ENCODE measurements at regions not wholly inside any gene's neighbourhood (a gene's known extent, or its start where the extent isn't known, plus 50 kb on each side); places are given as distances from the start of the nearest gene placed in this dataset.
"Not testable (repeated sequence)": the region's sequence is repeated elsewhere in the genome, so short reads cannot be mapped to it uniquely, and the experiment has no call there.

DNA sequence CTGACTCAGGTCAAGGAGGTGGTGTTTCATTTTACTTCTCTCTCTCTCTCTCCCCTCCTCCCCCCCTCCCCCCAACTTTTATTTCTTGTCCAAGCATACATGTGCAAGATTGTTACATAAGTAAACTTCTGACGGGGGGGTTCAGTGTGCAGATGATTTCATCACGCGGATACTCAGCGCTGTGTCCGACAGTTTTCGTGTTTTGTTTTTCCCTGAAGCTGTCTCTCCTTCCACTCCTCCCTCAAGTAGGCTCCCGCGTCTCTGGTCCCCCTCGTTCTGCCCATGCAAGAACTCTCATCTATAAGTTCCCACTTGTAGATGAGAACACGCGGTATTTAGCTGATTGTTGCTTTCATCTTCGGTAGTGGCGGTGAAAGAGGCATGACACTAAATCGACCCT is 111.0 kb upstream of the ANKRD30BL start:
- no peak for DNase-seq (ENCODE audit: low read depth)

DNA sequence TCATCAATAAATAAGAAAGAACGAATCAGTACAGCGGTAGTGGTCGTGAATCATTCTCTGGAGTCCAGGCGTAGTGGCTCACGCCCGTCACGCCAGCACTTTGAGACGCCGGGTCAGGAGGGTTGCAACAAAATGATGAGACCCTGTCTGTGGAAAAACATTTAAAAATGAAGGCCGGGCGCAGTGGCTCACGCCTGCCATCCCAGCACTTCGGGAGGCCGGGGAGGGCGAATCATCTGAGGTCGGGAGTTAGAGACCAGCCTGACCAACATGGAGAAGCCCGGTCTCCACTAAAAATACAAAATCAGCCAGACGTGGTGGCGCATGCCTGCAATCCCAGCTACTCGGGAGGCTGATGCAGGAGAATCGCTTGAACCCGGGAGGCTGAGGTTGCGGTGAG is 111.8 kb upstream of the ANKRD30BL start:
- not testable (repeated sequence) for DNase-seq (ENCODE audit: low read depth)

DNA sequence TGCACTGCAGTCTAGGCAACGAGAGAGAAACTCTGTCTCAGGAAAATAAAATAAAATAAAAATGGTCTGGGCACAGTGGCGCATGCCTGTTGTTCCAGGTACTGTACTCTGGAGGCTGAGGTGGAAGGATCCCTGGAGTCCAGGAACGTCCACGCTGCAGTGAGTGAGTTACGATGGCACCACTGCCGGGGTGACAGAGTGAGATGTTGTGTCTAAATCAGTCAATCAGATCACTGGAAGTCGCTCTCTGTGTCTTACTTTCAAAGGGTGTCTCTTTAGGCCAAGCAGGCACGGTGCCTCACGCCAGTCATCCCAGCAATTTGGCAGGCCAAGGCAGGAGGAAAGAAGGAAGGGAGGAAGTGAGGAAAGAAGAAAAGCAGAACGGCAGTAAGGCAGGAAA is 112.2 kb upstream of the ANKRD30BL start:
- DNase-seq (ENCODE audit: low read depth) = no peak

DNA sequence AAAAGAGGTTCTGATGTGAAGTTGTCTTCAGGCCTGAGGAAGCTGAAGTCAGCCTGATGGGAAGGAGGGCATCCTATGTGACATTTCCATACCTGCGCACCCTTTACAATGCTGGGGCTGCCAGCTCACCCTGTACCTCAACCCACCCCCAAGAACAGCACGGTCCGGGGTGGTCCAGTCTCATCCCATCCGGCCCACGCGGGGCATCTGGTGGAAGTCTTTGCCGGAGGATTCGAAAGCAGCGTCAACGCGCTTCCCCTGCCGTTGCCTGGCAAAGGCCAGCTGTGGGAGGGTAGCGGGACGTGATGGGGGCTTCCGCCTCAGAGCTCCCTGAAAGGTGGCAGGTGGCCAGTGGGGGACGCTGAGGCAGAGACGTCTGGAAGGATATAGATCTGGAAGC is 113.6 kb upstream of the ANKRD30BL start:
- no peak for DNase-seq (ENCODE audit: low read depth)

DNA sequence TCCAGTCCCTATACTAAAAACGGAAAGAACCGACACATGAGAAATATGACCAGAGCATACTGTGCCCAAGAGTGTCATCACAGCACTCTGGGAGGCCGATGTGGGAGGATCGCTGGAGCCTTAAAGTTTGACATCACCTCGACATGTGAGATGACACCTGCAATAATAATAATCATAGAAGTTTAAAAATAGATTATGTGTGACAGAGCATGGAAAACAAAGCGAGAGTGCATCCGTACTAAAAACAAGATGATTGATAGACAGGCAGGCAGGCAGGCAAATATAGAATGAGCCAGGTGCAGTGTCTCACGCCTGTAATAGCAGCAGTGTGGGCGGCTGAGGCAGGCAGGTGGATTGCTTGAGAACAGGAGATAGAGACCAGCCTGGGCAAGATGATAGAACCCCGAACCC is 114.8 kb upstream of the ANKRD30BL start:
- peak; percentile 5 for DNase-seq (ENCODE audit: low read depth)

DNA sequence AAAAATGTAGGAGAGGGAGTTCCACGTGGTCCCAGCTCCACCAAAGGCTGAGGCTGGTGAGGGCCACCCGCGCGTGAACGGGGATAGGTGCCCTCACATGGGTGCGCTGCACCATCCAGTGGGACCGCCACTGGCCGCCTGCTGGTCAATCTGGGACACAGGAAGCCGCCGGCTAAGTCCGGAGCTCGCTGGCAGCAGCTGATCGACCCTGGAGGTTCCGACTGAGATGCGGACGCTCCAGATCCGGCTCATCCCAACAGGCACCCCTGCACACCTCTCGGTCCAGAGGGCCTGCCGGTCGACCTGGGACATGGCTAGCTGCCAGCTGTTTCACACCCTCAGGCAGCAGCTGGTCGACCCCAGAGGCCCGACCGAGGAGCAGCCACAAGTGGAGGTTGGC is 116.5 kb upstream of the ANKRD30BL start:
- DNase-seq (ENCODE audit: low read depth) = no peak

DNA sequence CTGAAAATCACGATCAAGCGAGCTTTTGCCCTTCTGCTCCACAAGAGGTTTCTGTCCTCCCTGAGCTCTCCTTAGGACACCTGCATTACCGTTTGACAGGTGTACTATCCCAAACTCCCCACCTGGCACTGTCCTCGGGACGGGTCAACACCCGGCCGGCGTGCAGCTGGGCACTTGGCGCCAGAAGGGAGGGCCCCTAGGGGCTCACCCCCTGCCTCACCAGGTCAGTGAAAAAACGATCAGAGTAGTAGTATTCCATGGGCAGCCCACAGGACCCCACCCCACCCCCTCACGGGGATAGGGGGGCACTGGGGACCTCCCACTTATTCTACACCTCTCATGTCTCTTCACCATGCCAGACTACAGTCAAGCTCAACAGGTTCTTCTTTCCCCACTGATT is 117.6 kb upstream of the ANKRD30BL start:
- no peak for DNase-seq (ENCODE audit: low read depth)

DNA sequence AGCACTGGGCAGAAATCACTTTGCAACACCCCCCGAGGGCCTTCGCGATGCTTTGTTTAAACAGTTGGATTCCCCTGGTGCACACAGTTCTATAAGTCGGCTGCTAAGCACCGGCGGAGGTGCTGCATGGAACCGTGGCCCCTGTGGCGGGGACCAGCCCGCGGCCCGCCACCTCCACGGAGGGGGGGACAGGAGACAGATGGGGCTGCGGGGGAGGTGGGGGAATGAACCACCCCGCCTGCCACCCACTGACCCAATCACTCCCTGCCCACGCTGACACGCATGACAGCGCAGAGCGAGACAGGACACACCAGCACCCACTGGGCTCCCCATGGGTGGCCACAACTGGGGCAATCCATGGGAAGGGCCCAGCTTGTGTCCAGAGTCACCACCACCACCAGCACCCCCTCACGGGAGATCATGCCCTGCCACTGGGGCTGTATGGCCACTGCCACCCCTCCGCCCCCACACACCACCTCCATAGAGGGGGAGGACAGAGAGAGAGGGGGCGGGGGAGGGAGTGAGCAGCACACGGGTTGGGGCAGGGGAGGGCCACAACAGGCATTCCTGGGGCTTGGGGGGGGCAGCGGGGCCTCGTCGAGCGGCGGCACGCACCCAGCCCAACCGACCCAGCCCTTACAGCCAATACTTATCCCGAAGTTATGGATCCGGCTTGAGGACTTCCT is 118.3 kb upstream of the ANKRD30BL start:
- no peak for DNase-seq (ENCODE audit: low read depth)

DNA sequence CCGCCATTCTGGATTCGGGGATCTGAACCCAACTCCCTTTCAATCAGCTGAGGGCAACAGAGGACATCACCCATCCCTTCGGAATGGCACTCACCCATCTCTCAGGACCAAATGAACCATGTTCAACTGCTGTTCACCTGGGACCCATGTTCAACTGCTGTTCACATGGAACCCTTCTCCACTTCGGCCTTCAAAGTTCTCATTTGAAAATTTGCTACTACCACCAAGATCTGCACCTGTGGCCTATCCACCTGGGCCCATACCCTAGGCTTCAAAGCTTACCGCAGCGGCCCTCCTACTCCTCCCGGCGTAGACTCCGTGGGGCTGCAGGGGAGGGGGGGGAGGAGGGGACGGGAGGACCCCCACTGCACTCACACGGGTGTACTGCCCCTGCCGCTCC is 119.2 kb upstream of the ANKRD30BL start:
- no peak for DNase-seq (ENCODE audit: low read depth)

DNA sequence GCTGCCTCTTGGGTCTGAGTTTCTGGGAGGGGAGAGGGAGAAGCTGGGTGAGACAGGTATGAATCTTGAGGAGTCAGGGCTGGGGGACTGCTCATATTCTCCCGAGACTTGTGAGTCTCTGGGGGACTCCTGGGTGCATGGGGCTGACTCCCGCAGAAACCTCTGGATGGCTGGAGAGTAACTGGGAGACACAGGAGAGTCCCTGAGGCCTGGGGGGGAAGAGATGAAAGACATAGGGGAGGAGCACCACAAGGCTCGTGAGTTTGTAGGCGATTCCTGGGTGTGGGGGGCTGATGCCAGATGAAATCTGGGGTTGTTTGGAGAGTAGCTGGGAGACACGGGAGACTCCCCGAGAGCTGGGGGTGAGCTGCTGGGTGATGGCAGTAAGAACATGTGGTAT is 120.4 kb upstream of the ANKRD30BL start:
- DNase-seq (ENCODE audit: low read depth) = not testable (repeated sequence)

DNA sequence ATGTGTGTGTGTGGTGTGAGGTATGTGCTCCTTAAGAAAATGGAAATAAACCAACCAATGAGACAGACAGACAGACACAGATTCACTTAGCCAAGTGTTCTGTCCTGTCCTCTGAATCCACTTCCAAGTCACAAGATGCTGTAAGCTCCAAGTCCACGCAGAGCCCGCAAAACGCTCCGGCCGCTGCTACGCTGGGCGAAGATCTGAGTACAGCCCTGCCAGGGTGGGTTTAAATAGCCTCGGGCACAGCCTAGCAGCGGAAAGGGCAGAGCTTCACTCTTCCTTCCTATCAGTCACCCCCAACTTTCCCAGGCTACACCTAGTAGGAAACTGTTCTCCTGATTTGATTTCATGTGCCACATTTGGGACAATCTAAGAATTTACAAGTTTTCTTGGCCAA is 121.2 kb upstream of the ANKRD30BL start:
- DNase-seq (ENCODE audit: low read depth) = no peak

DNA sequence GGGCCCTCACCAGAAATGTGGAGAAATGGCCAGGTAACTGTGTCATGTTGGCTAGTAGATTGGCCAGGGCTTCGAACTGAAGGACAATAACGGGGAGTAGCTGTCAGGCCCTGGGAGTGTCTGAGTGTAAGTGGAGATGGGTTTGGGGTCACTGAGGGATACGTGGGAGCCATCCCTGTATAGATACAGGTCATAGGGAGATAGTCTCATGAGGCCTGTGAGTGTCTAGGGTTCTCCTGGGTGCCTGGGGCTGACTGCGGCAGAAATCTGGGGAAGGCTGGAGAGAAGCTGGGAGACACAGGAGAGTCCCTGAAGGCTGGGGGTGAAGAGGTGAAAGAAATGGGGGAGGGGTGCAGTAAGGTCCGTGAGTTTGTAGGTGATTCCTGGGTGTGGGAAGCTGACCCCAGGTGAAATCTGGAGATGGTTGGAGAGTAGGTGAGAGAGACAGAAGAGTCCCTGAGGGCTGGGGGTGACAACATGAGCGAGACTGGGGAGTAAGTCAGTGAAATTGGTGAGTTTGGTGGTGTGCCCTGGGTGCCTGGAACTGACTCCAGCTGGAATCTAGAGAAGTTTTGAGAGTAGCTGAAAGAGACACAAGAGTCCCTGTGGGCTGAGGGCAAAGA is 124.6 kb upstream of the ANKRD30BL start:
- not testable (repeated sequence) for DNase-seq (ENCODE audit: low read depth)

DNA sequence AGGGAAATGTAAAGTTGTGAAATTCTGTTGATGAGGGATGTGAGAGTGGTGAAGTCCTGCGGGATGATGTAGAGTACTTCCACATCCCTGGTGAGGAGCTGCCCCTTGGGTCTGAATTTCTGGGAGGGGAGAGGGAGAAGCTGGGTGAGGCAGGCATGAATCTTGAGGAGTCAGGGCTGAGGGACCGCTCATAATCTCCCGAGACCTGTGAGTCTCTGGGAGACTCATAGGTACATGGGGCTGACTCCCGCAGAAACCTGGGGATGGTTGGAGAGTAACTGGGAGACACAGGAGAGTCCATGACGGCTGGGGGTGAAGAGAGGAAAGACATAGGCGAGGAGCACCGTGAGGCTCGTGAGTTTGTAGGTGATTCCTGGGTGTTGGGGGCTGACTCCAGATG is 126.2 kb upstream of the ANKRD30BL start:
- not testable (repeated sequence) for DNase-seq (ENCODE audit: low read depth)

DNA sequence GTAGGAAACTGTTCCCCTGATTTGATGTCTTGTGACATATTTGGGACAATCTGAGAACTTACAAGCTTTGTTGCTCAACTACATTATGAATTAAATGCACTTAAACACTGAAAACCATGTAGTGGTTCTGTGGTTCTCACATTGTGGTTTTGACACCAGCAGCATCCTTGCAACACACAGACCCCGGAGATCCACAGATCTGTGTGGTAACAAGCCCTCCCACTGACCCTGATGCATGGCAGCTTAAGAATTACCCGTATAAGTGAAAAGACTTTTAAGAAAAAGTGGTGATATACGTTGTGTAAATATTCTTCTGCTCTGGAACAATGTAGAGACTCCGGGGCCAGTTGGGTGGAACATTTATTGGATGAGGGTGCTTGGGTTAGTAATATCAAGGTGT is 127.4 kb upstream of the ANKRD30BL start:
- not testable (repeated sequence) for DNase-seq (ENCODE audit: low read depth)

DNA sequence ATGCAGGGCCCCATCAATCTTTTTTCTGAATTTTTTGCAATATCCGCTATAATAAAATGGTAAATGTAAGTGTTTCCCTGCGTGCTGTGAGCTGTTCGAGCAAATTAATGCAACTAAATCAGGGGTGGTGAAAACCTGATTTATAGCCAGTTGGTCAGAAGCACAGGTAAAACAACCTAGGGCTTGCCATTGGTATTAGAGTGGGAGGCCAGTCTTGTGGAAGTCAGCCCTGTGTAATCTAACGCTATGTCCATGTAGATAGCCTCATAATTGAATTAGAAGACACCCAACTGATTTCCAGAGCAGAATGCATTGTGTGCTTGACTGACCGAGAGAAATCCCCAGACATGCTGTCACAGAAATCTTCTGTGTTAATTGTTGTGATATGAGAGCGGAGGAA is 126.8 kb upstream of the GPR39 start:
- not testable (repeated sequence) for DNase-seq (ENCODE audit: low read depth)

DNA sequence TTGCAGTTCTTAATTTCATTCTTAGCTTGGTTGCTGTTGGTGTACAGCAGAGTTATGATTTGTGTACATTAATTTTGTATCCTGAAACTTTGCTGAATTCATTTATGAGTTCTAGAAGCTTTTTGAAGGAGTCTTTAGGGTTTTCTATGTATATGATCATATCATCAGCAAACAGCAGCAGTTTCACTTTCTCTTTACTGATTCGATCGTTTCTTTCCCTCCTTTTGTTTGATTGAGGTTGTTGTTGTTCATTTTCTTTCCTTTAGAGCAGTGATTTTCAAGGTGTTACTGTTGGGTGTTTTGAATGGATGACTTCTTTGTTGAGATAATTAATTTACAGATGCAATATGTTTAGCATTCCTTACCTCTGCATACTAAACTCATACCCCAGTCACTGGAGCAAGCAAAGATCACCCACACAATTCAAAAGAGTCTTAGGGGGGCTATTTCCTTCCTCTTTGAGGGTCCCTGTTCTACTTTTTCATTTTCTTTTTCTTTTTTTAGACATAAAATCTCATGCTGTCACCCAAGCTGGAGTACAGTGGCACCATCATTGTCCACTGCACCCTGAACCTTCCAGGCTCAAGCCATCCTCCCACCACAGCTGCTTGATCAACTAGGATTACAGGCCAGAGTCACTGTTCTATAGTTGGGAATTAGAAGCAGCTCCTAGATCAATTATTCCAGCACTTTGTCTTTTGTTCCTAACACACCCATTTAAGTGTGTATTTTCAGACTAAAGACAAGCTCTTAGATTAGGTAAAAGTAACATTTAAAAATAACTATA is 115.8 kb upstream of the GPR39 start:
- DNase-seq (ENCODE audit: low read depth) = not testable (repeated sequence)

DNA sequence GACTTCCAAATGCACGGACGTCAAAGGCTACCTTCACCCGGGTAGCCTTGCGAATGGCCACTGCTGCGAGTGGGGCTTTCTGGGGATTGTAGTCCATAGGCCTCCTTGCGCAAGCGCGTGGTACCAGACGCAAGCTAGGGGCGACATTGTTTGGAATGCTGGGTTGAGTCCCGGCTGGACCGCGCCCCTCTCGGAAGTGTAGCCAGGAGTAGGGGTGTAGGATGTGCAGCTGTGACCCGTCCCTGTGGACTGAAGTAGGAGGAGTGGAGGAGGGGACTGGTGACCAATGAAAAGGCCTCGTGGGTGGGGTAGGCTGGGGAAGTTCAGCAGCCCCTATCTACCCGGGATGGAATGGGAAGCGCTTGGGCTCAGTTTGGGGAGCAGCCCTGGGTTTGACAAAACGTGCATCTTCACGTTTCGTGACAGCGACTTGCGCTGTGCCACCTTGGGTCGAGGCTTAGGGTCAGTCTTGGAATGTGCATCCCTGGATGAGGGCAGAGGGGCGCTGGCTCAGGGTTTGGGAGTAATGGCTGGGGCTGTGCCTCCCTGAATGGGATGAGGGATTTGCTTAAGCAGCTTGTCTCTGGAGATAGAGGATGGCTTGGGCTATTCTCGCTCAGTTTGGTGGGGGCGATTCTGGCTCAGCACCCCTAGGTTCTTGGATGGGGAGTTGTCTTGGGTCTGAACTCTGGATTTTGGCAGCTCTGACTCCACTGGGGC is 111.8 kb upstream of the GPR39 start:
- peak; percentile 59 for DNase-seq (ENCODE audit: low read depth)

DNA sequence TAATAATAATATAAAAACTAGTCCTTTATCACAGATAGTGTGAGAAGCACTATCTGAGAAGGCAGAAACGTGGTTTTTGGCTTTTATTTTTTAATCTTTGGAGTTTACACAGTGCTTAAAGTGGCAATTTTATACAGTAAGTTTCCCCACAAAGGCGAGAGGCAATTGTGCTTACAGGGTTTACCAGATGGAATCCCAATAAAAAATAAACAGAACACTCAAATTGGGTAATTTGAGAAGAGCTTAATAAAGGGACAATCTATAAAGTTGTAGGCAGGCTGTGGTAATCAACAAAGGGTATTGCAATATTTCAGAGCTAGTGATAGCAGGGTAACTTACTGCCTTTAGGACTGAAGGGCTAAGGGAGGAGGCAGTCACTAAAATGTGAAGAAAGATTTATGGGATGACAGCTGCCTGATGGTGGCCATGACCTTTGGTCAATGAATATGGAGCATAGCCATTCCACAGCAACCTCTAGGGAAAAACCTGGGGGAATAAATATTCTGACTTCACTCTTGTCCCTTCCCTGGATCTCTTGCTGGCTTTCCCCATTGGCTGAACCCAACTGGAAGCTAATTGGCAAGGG is 108.9 kb upstream of the GPR39 start:
- peak; percentile 35 for DNase-seq (ENCODE audit: low read depth)

DNA sequence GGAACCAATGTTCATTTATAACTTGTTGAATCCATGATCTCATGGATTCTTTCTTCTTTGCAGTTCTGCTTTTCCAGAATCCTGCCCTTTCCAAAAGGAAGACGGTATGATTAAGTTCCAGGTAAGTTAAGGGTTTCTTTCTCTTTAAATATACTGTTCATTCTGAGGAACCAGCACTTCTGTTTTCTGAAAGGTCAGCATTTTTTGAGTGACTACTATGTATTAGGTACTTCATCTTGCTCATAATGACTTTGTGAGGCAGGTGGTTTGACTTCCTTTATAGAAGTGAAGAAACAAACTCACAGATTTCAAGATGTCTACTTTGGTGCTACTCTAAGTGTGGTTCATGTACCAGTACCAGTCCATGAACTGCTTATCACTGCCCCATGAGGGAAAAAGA is 107.4 kb upstream of the GPR39 start:
- not testable (repeated sequence) for DNase-seq (ENCODE audit: low read depth)

DNA sequence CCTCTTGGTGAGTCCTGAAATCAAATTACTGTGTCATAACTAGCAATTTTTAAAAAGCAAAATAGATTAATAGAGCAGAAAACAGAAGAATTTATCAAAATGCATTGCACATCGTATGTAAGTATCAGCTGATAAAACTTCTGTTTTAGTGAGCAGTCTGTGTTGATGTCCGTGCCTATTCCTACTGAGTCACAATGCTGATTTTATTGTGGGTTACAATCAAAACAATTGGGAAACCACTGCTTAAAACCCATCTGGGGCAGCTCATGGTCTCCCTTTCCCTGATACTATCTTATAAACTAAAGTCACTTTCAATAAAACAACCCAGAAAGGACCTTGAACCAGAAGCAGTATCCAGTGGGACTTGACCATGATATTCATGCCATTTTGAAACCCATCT is 101.1 kb upstream of the GPR39 start:
- DNase-seq (ENCODE audit: low read depth) = not testable (repeated sequence)

DNA sequence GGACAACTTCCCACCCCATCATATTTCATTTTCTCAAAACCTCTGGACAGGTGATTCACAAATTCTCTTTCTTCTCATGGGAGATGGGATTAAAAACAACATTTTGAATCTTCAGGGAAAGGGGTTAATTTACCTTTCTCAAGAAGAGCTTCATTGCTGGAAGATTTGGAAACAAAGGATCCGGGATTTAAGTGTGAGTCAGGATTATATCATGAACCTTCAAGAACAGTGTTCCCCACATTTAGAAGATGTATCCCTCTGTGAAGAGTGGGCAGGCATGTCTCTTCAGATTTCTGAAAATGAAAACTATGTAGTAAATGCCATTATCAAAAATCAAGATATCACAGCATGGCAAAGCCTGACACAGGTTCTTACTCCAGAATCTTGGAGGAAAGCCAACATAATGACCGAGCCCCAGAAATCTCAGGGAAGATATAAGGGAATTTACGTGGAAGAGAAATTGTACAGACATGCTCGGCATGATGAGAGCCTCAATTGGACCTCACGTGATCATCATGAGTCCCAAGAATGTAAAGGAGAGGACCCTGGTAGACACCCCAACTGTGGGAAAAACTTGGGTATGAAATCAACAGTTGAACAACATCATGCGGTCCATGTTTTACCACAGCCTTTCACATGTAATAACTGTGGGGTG is 99.5 kb upstream of the GPR39 start:
- not testable (repeated sequence) for DNase-seq (ENCODE audit: low read depth)
